ENCODE measurements at regions not wholly inside any gene's neighbourhood (a gene's known extent, or its start where the extent isn't known, plus 50 kb on each side); places are given as distances from the start of the nearest gene placed in this dataset.

DNA sequence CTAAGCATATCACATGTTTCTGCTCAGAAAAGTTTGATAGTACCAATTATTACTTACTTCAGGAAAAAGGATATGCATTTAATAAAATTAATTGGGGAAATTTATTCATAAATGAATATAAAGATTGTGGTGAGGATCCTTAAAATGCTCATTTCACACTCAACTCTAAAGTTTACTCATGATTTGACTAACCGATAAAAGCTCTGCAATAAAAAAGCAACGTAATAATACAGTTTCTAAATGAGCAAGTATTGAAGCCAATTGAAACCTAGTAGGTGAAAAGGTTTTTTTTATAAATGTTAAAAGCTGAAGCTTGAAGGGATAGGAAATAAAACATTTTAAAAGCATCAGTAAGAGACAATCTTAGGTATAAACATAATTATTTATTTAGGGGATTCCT, 308.3 kb upstream of the STEAP1 start:
- TF ChIP-seq, protein P1, sequence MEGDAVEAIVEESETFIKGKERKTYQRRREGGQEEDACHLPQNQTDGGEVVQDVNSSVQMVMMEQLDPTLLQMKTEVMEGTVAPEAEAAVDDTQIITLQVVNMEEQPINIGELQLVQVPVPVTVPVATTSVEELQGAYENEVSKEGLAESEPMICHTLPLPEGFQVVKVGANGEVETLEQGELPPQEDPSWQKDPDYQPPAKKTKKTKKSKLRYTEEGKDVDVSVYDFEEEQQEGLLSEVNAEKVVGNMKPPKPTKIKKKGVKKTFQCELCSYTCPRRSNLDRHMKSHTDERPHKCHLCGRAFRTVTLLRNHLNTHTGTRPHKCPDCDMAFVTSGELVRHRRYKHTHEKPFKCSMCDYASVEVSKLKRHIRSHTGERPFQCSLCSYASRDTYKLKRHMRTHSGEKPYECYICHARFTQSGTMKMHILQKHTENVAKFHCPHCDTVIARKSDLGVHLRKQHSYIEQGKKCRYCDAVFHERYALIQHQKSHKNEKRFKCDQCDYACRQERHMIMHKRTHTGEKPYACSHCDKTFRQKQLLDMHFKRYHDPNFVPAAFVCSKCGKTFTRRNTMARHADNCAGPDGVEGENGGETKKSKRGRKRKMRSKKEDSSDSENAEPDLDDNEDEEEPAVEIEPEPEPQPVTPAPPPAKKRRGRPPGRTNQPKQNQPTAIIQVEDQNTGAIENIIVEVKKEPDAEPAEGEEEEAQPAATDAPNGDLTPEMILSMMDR (IDR thresholded peaks at IDR 0.05), result no peak
- no peak for TF ChIP-seq POLR2A (IDR thresholded peaks at IDR 0.05)

All from heart left ventricle (tissue), 13 donors.